Astrocyte (in vitro differentiated cells and primary cell): ENCODE measurements at regions not wholly inside any gene's neighbourhood (a gene's known extent, or its start where the extent isn't known, plus 50 kb on each side); places are given as distances from the start of the nearest gene placed in this dataset.

ENCODE experiments used
- CTCF ChIP-seq: IDR thresholded peaks from 2 replicates; pipeline ENCODE4 v1.5.1; 2011; ENCODE audit warnings: low read depth, mild to moderate bottlenecking, inconsistent platforms, low read length, moderate library complexity; ENCODE audit not compliant: insufficient read depth
- EZH2 ChIP-seq: IDR thresholded peaks from 2 replicates; pipeline ENCODE4 v1.6.1; 2012; ENCODE audit warnings: mild to moderate bottlenecking, low read length, inconsistent platforms; ENCODE audit not compliant: insufficient read depth

- TF ChIP-seq CTCF = no peak
- no peak for TF ChIP-seq EZH2
Observed at GRCh38 chr21:43303275-43304178, 123.4 kb downstream of the SIK1 start.
